ENCODE measurements at regions not wholly inside any gene's neighbourhood (a gene's known extent, or its start where the extent isn't known, plus 50 kb on each side); places are given as distances from the start of the nearest gene placed in this dataset.

- TF ChIP-seq POLR2A (IDR thresholded peaks at IDR 0.05; ENCODE audit: low read length) = no peak
- no peak for TF ChIP-seq GATA1 (IDR thresholded peaks at IDR 0.05; ENCODE audit: low read depth, low read length)
These were observed 209.9 kb downstream of the CPE start for GRCh38 chr4:165588534-165589315.

All from erythroblast (primary cell).